SJSA1 (cell line): ENCODE measurements at regions not wholly inside any gene's neighbourhood (a gene's known extent, or its start where the extent isn't known, plus 50 kb on each side); places are given as distances from the start of the nearest gene placed in this dataset.
"Not testable (repeated sequence)": the region's sequence is repeated elsewhere in the genome, so short reads cannot be mapped to it uniquely, and the experiment has no call there.

Experiments
- DNase-seq, 2 experiments: peaks; one replicate each; pipeline ENCODE4 v3.0.0-alpha.2; 2015 to 2020; ENCODE audit warnings: low spot score in 2 of 2, low read depth in 1 of 2
- H3K27ac ChIP-seq: fragments of 250-450 bp; sonication (Bioruptor Pico); 2 replicates; pipeline ENCODE4 v1.5.1; 2020; ENCODE audit warnings: mild to moderate bottlenecking, moderate library complexity
- H3K27me3 ChIP-seq: fragments of 250-450 bp; sonication (Bioruptor Pico); replicated peaks from 2 replicates; pipeline ENCODE4 v1.5.1; 2020; ENCODE audit warnings: mild to moderate bottlenecking, moderate library complexity
- H3K36me3 ChIP-seq: fragments of 250-450 bp; sonication (Bioruptor Pico); 2 replicates; pipeline ENCODE4 v1.5.1; 2020; ENCODE audit warnings: mild to moderate bottlenecking
- H3K4me1 ChIP-seq: fragments of 250-450 bp; sonication (Bioruptor Pico); replicated peaks from 2 replicates; pipeline ENCODE4 v1.6.1; 2021; ENCODE audit warnings: mild to moderate bottlenecking
- H3K4me3 ChIP-seq: fragments of 250-450 bp; sonication (Bioruptor Pico); 2 replicates; pipeline ENCODE4 v1.5.1; 2020; ENCODE audit warnings: mild to moderate bottlenecking
- H3K9me3 ChIP-seq: fragments of 250-450 bp; sonication (Bioruptor Pico); replicated peaks from 2 replicates; pipeline ENCODE4 v1.5.1; 2020; ENCODE audit warnings: mild to moderate bottlenecking

- Histone ChIP-seq H3K4me1 (peaks cover 28% of the 10 kb centered on the region), H3K9me3 (no peaks in the 10 kb centered on the region), H3K4me3 (peak overlapping the region; percentile 39), H3K27me3 (no peaks in the 10 kb centered on the region), H3K27ac (peak overlapping the region; percentile 83), H3K36me3 (no peaks in the 10 kb centered on the region)
- DNase-seq = peak; percentile 80 to 82
These were observed 131.2 kb upstream of the BTN3A2 start for GRCh38 chr6:26233649-26234420.

- H3K36me3 ChIP-seq = no peaks in the 10 kb centered on the region
- no peaks in the 10 kb centered on the region for H3K9me3 ChIP-seq
- no peaks in the 10 kb centered on the region for H3K27me3 ChIP-seq
- peak overlapping the region; percentile 39 for H3K4me3 ChIP-seq
- peak; percentile 73 to 92 for DNase-seq
- H3K27ac ChIP-seq = peak overlapping the region; percentile 83
- H3K4me1 ChIP-seq = peaks cover 28% of the 10 kb centered on the region
These were observed 130.3 kb upstream of the BTN3A2 start for GRCh38 chr6:26234421-26235301.

- Histone ChIP-seq H3K36me3 (no peaks in the 10 kb centered on the region), H3K4me1 (peaks cover 28% of the 10 kb centered on the region), H3K27me3 (no peaks in the 10 kb centered on the region), H3K9me3 (no peaks in the 10 kb centered on the region), H3K4me3 (peak overlapping the region; percentile 39), H3K27ac (peak overlapping the region; percentile 83)
- no peak for DNase-seq
These were observed 129.7 kb upstream of the BTN3A2 start for GRCh38 chr6:26235302-26235670.

GRCh38 chr6:26239415-26239814 lies 125.6 kb upstream of the BTN3A2 start:
- H3K27ac ChIP-seq, H3K4me1 ChIP-seq, H3K9me3 ChIP-seq, DNase-seq, H3K36me3 ChIP-seq, H3K27me3 ChIP-seq, H3K4me3 ChIP-seq: not testable (repeated sequence)

GRCh38 chr6:26240157-26241032 lies 124.6 kb upstream of the BTN3A2 start:
- DNase-seq = peak; percentile 76 to 83
- H3K27ac ChIP-seq = peak overlapping the region; percentile 91

GRCh38 chr6:26241033-26241895 lies 123.7 kb upstream of the BTN3A2 start:
- H3K4me3 ChIP-seq = peak overlapping the region; percentile 42
- H3K36me3 ChIP-seq = no peaks in the 10 kb centered on the region
- peak overlapping the region; percentile 91 for H3K27ac ChIP-seq
- peaks cover 3% of the 10 kb centered on the region; the same call in 1 of the 2 replicates for H3K9me3 ChIP-seq
- no peaks in the 10 kb centered on the region; the same call in 1 of the 2 replicates for H3K4me1 ChIP-seq
- peak in 1 of 2 experiments; percentile 62 for DNase-seq
- H3K27me3 ChIP-seq = no peaks in the 10 kb centered on the region

More at GRCh38 chr6:26240157-26241032, 124.6 kb upstream of the BTN3A2 start:
- peaks cover 3% of the 10 kb centered on the region for H3K4me1 ChIP-seq
- H3K27me3 ChIP-seq = no peaks in the 10 kb centered on the region
- peak overlapping the region; percentile 42 for H3K4me3 ChIP-seq
- peaks cover 3% of the 10 kb centered on the region; the same call in 1 of the 2 replicates for H3K9me3 ChIP-seq
- no peaks in the 10 kb centered on the region for H3K36me3 ChIP-seq

- no peak overlapping the region for H3K4me3 ChIP-seq
- H3K4me1 ChIP-seq = no peaks in the 10 kb centered on the region; the same call in 1 of the 2 replicates
- no peak overlapping the region for H3K27ac ChIP-seq
- no peaks in the 10 kb centered on the region for H3K27me3 ChIP-seq
- H3K36me3 ChIP-seq = no peaks in the 10 kb centered on the region
- peaks cover 3% of the 10 kb centered on the region; the same call in 1 of the 2 replicates for H3K9me3 ChIP-seq
- no peak for DNase-seq
These were observed 121.9 kb upstream of the BTN3A2 start for GRCh38 chr6:26243132-26243531.

- Histone ChIP-seq H3K36me3 (no peaks in the 10 kb centered on the region), H3K4me1 (no peaks in the 10 kb centered on the region; the same call in 1 of the 2 replicates), H3K4me3 (no peak overlapping the region), H3K27ac (no peak overlapping the region), H3K27me3 (no peaks in the 10 kb centered on the region), H3K9me3 (peaks cover 3% of the 10 kb centered on the region; the same call in 1 of the 2 replicates)
- DNase-seq = no peak
These were observed 121.2 kb upstream of the BTN3A2 start for GRCh38 chr6:26243752-26244151.

GRCh38 chr6:26246058-26246457 lies 118.9 kb upstream of the BTN3A2 start:
- Histone ChIP-seq H3K4me1 (no peaks in the 10 kb centered on the region), H3K27me3 (no peaks in the 10 kb centered on the region), H3K4me3 (no peak overlapping the region), H3K27ac (no peak overlapping the region), H3K36me3 (no peaks in the 10 kb centered on the region), H3K9me3 (0 out of 2 replicates have a peak, but pooled peaks cover 2% of the 10 kb centered on the region)
- DNase-seq = no peak

- DNase-seq = no peak
- no peaks in the 10 kb centered on the region for H3K4me1 ChIP-seq
- H3K27ac ChIP-seq = no peak overlapping the region
These were observed 118.4 kb upstream of the BTN3A2 start for GRCh38 chr6:26246553-26246952.

GRCh38 chr6:26249707-26249956 lies 115.4 kb upstream of the BTN3A2 start:
- peak; percentile 52 to 73 for DNase-seq
- H3K9me3 ChIP-seq = no peaks in the 10 kb centered on the region
- no peaks in the 10 kb centered on the region for H3K27me3 ChIP-seq
- no peaks in the 10 kb centered on the region for H3K36me3 ChIP-seq
- H3K4me1 ChIP-seq = no peaks in the 10 kb centered on the region
- H3K4me3 ChIP-seq = peak overlapping the region; percentile 42
- peak overlapping the region; percentile 81 for H3K27ac ChIP-seq

More at GRCh38 chr6:26246553-26246952, 118.4 kb upstream of the BTN3A2 start:
- H3K27me3 ChIP-seq = no peaks in the 10 kb centered on the region
- H3K36me3 ChIP-seq = no peaks in the 10 kb centered on the region
- H3K4me3 ChIP-seq = no peak overlapping the region
- no peaks in the 10 kb centered on the region for H3K9me3 ChIP-seq

GRCh38 chr6:26249957-26250697 lies 114.9 kb upstream of the BTN3A2 start:
- peak overlapping the region; percentile 81 for H3K27ac ChIP-seq
- H3K9me3 ChIP-seq = no peaks in the 10 kb centered on the region
- peak; percentile 65 to 75 for DNase-seq
- no peaks in the 10 kb centered on the region for H3K27me3 ChIP-seq
- no peaks in the 10 kb centered on the region for H3K36me3 ChIP-seq
- H3K4me1 ChIP-seq = no peaks in the 10 kb centered on the region
- H3K4me3 ChIP-seq = peak overlapping the region; percentile 42
